Body of pancreas (tissue), 4 donors: ENCODE measurements at regions not wholly inside any gene's neighbourhood (a gene's known extent, or its start where the extent isn't known, plus 50 kb on each side); places are given as distances from the start of the nearest gene placed in this dataset.

Source experiments
- ATAC-seq: fragments of 150-250 bp; one replicate; pipeline ENCODE4 v1.9.1; 2016
- DNase-seq, 4 donors: peaks; one replicate each; pipeline ENCODE4 v3.0.0-alpha.2; 2019
- H3K27ac ChIP-seq, 4 donors: fragments of 200-600 bp; sonication (generic); 1 replicate in 3 of 4; 2 replicates in 1 of 4; pipeline versions ENCODE4 v1.5.1 to v1.6.1; 2016 to 2019; ENCODE audit warnings: mild to moderate bottlenecking in 1 of 4, mixed read lengths in 1 of 4, moderate library complexity in 1 of 4
- H3K27me3 ChIP-seq, 2 donors: fragments of 200-600 bp; sonication (generic); one replicate each; pipeline ENCODE4 v1.6.0; 2016; ENCODE audit warnings: mild to moderate bottlenecking in 1 of 2
- H3K36me3 ChIP-seq, 2 donors: fragments of 200-600 bp; sonication (generic); replicated peaks in 1 of 2; 2 replicates each; pipeline ENCODE4 v1.5.1; 2016; ENCODE audit warnings: low read depth in 2 of 2; ENCODE audit not compliant: insufficient read depth in 1 of 2
- H3K4me1 ChIP-seq: fragments of 200-600 bp; sonication (generic); one replicate; pipeline ENCODE4 v1.6.0; 2016
- H3K4me3 ChIP-seq, 2 donors: fragments of 200-600 bp; sonication (generic); 1 replicate in 1 of 2; 2 replicates in 1 of 2; pipeline ENCODE4 v1.5.1; 2016 to 2019
- H3K9me3 ChIP-seq, 3 donors: fragments of 200-600 bp; sonication (generic); 1 replicate in 2 of 3; 2 replicates in 1 of 3; pipeline ENCODE4 v1.5.1; 2016
- CTCF ChIP-seq, 7 experiments: fragments of 450-650 bp in 4 of 7; fragments of 200-600 bp in 3 of 7; sonication (generic) in 3 of 7; IDR thresholded peaks; one replicate each; pipeline ENCODE4 v1.5.1; 2016 to 2019; ENCODE audit warnings: antibody characterized with exemption in 7 of 7
- POLR2A ChIP-seq, 3 donors: fragments of 450-650 bp; IDR thresholded peaks; one replicate each; pipeline ENCODE4 v1.6.1; 2016; ENCODE audit warnings: antibody characterized with exemption in 3 of 3, mild to moderate bottlenecking in 2 of 3
- WGBS, 2 donors: methylation state at CpG; one replicate each; pipeline ENCODE4 v1.1.5; 2017; 5-methylcytosine and 5-hydroxymethylcytosine counted together
- intact Hi-C: fragments of 100-400 bp; cut with DNase I; formaldehyde crosslinking; loops from one replicate; pipeline ENCODE4 v1.15.1; 2023

- H3K27ac ChIP-seq = no peak overlapping the region
Measured at GRCh38 chr5:17005107-17005828, 69.2 kb upstream of the MYO10 start.

GRCh38 chr5:17012289-17012688 is 76.2 kb upstream of the MYO10 start:
- TF ChIP-seq POLR2A (IDR thresholded peaks at IDR 0.05) (no peak), CTCF (IDR thresholded peaks at IDR 0.05) (no peak)
- ATAC-seq (no peak), DNase-seq (no peak)
- H3K4me3 ChIP-seq = no peak overlapping the region
- WGBS, 2 donors = 72 to 87% methylated on average over 3 of the region's 3 CpGs
- intact Hi-C loops = no loop called here
- no peak overlapping the region for H3K27ac ChIP-seq
- no peaks in the 10 kb centered on the region for H3K9me3 ChIP-seq
- no peaks in the 10 kb centered on the region for H3K36me3 ChIP-seq
- no peaks in the 10 kb centered on the region for H3K4me1 ChIP-seq
- no peaks in the 10 kb centered on the region for H3K27me3 ChIP-seq

More at GRCh38 chr5:17005107-17005828, 69.2 kb upstream of the MYO10 start:
- WGBS, 2 donors = 84 to 86% methylated on average over 10 of the region's 10 CpGs
- no peak overlapping the region for H3K4me3 ChIP-seq
- intact Hi-C loops = no loop called here
- no peaks in the 10 kb centered on the region for H3K4me1 ChIP-seq
- TF ChIP-seq POLR2A (IDR thresholded peaks at IDR 0.05) (no peak), CTCF (IDR thresholded peaks at IDR 0.05) (no peak)
- DNase-seq = no peak
- H3K9me3 ChIP-seq = no peaks in the 10 kb centered on the region
- no peaks in the 10 kb centered on the region for H3K36me3 ChIP-seq
- H3K27me3 ChIP-seq = no peaks in the 10 kb centered on the region
- no peak for ATAC-seq

GRCh38 chr5:17014686-17015085 is 78.6 kb upstream of the MYO10 start:
- 68 to 84% methylated on average over 2 to 3 of the region's 3 CpGs for WGBS, 2 donors

GRCh38 chr5:17018871-17019270 is 82.8 kb upstream of the MYO10 start:
- H3K27me3 ChIP-seq = no peaks in the 10 kb centered on the region
- H3K4me1 ChIP-seq = no peaks in the 10 kb centered on the region
- no peaks in the 10 kb centered on the region for H3K36me3 ChIP-seq
- WGBS, 2 donors = 80 to 93% methylated on average over 1 of the region's 1 CpG
- no peak overlapping the region for H3K27ac ChIP-seq
- intact Hi-C loops = no loop called here
- ATAC-seq (no peak), DNase-seq (no peak)
- TF ChIP-seq POLR2A (IDR thresholded peaks at IDR 0.05) (no peak), CTCF (IDR thresholded peaks at IDR 0.05) (no peak)
- H3K4me3 ChIP-seq = no peak overlapping the region
- no peaks in the 10 kb centered on the region for H3K9me3 ChIP-seq

More at GRCh38 chr5:17014686-17015085, 78.6 kb upstream of the MYO10 start:
- no peak overlapping the region for H3K27ac ChIP-seq
- no peak for ATAC-seq
- no peaks in the 10 kb centered on the region for H3K36me3 ChIP-seq
- H3K9me3 ChIP-seq = no peaks in the 10 kb centered on the region
- no peak for DNase-seq
- no peaks in the 10 kb centered on the region for H3K27me3 ChIP-seq
- intact Hi-C loops = no loop called here
- no peaks in the 10 kb centered on the region for H3K4me1 ChIP-seq
- no peak overlapping the region for H3K4me3 ChIP-seq
- TF ChIP-seq CTCF (IDR thresholded peaks at IDR 0.05) = no peak
- no peak for TF ChIP-seq POLR2A (IDR thresholded peaks at IDR 0.05)

- ATAC-seq (no peak), DNase-seq (no peak)
- no peak overlapping the region for H3K4me3 ChIP-seq
- H3K27me3 ChIP-seq = no peaks in the 10 kb centered on the region
- TF ChIP-seq POLR2A (IDR thresholded peaks at IDR 0.05) (no peak), CTCF (IDR thresholded peaks at IDR 0.05) (no peak)
- intact Hi-C loops = no loop called here
- no peaks in the 10 kb centered on the region for H3K36me3 ChIP-seq
- no peak overlapping the region for H3K27ac ChIP-seq
- no peaks in the 10 kb centered on the region for H3K9me3 ChIP-seq
- no peaks in the 10 kb centered on the region for H3K4me1 ChIP-seq
- WGBS, 2 donors = 88 to 93% methylated on average over 6 of the region's 6 CpGs
Measured at GRCh38 chr5:17019324-17019723, 83.2 kb upstream of the MYO10 start.
